KMS-11 (cell line): ENCODE measurements at regions not wholly inside any gene's neighbourhood (a gene's known extent, or its start where the extent isn't known, plus 50 kb on each side); places are given as distances from the start of the nearest gene placed in this dataset.

Experiments
- H2AFZ ChIP-seq: fragments of 200-600 bp; sonication (generic); 2 replicates; pipeline ENCODE4 v1.6.1; 2016; ENCODE audit warnings: antibody characterized with exemption, mixed run types, low read depth
- H3K27ac ChIP-seq: fragments of 200-600 bp; sonication (generic); 2 replicates; pipeline ENCODE4 v1.6.1; 2016; ENCODE audit warnings: mild to moderate bottlenecking, mixed run types
- H3K27me3 ChIP-seq: fragments of 200-600 bp; sonication (generic); 2 replicates; pipeline ENCODE4 v1.6.1; 2017; ENCODE audit warnings: mild to moderate bottlenecking, low read depth, mixed run types, moderate library complexity; ENCODE audit not compliant: insufficient read depth
- H3K36me3 ChIP-seq: fragments of 200-600 bp; sonication (generic); 2 replicates; pipeline ENCODE4 v1.6.1; 2017; ENCODE audit warnings: mild to moderate bottlenecking, mixed run types; ENCODE audit not compliant: insufficient read depth
- H3K4me1 ChIP-seq: fragments of 200-600 bp; sonication (generic); 2 replicates; pipeline ENCODE4 v1.6.1; 2016; ENCODE audit warnings: mild to moderate bottlenecking, low read depth, mixed run types; ENCODE audit not compliant: poor library complexity, severe bottlenecking
- H3K4me2 ChIP-seq: fragments of 200-600 bp; sonication (generic); 2 replicates; pipeline ENCODE4 v1.7.0; 2016; ENCODE audit warnings: mild to moderate bottlenecking, mixed run types
- H3K4me3 ChIP-seq: fragments of 200-600 bp; sonication (generic); IDR thresholded peaks from 2 replicates; pipeline ENCODE4 v1.6.1; 2017; ENCODE audit warnings: low read depth, low read length, mixed read lengths; ENCODE audit not compliant: insufficient read depth
- H3K79me2 ChIP-seq: fragments of 200-600 bp; sonication (generic); 2 replicates; pipeline ENCODE4 v1.6.1; 2016; ENCODE audit warnings: low read depth, mixed run types; ENCODE audit not compliant: insufficient read depth
- H3K9ac ChIP-seq: fragments of 200-600 bp; sonication (generic); 2 replicates; pipeline ENCODE4 v1.6.1; 2016; ENCODE audit warnings: mild to moderate bottlenecking, mixed run types
- H4K20me1 ChIP-seq: fragments of 200-600 bp; sonication (generic); 2 replicates; pipeline ENCODE4 v1.6.1; 2016; ENCODE audit warnings: mild to moderate bottlenecking, mixed run types; ENCODE audit not compliant: insufficient read depth
- CTCF ChIP-seq: fragments of 200-600 bp; sonication (generic); conservative IDR thresholded peaks from 2 replicates; pipeline ENCODE4 v1.6.1; 2017; ENCODE audit warnings: low read depth, mild to moderate bottlenecking, antibody characterized with exemption, low read length, moderate library complexity, mixed read lengths

- Histone ChIP-seq H4K20me1 (no peaks in the 10 kb centered on the region), H3K9ac (no peak overlapping the region)
- no peak for TF ChIP-seq CTCF
Observed at GRCh38 chr2:239711911-239712570, 311.2 kb upstream of the HDAC4 start.

GRCh38 chr2:239710953-239711861 is 310.4 kb upstream of the HDAC4 start:
- Histone ChIP-seq H3K9ac (no peak overlapping the region), H3K27me3 (no peaks in the 10 kb centered on the region), H3K36me3 (no peaks in the 10 kb centered on the region), H3K4me3 (no peak overlapping the region), H3K27ac (no peak overlapping the region), H4K20me1 (no peaks in the 10 kb centered on the region), H3K4me1 (no peaks in the 10 kb centered on the region), H3K4me2 (no peak overlapping the region), H3K79me2 (no peaks in the 10 kb centered on the region), H2AFZ (no peak overlapping the region)
- no peak for TF ChIP-seq CTCF

More at GRCh38 chr2:239711911-239712570, 311.2 kb upstream of the HDAC4 start:
- no peaks in the 10 kb centered on the region for H3K4me1 ChIP-seq
- no peaks in the 10 kb centered on the region for H3K27me3 ChIP-seq
- H3K4me2 ChIP-seq = no peak overlapping the region
- no peaks in the 10 kb centered on the region for H3K36me3 ChIP-seq
- no peak overlapping the region for H2AFZ ChIP-seq
- H3K27ac ChIP-seq = no peak overlapping the region
- H3K79me2 ChIP-seq = no peaks in the 10 kb centered on the region
- no peak overlapping the region for H3K4me3 ChIP-seq

- TF ChIP-seq CTCF = no peak
- Histone ChIP-seq H3K36me3 (no peaks in the 10 kb centered on the region), H3K79me2 (no peaks in the 10 kb centered on the region), H2AFZ (no peak overlapping the region), H3K4me3 (no peak overlapping the region), H3K9ac (no peak overlapping the region), H3K27me3 (no peaks in the 10 kb centered on the region), H3K4me2 (no peak overlapping the region), H3K27ac (no peak overlapping the region), H3K4me1 (no peaks in the 10 kb centered on the region), H4K20me1 (no peaks in the 10 kb centered on the region)
Observed at GRCh38 chr2:239706367-239706766, 305.5 kb upstream of the HDAC4 start.

GRCh38 chr2:239704737-239705136 is 303.9 kb upstream of the HDAC4 start:
- Histone ChIP-seq H3K9ac (no peak overlapping the region), H3K27me3 (no peaks in the 10 kb centered on the region), H4K20me1 (no peaks in the 10 kb centered on the region), H3K4me3 (no peak overlapping the region), H3K4me1 (no peaks in the 10 kb centered on the region), H2AFZ (no peak overlapping the region), H3K4me2 (no peak overlapping the region), H3K27ac (no peak overlapping the region), H3K79me2 (no peaks in the 10 kb centered on the region), H3K36me3 (no peaks in the 10 kb centered on the region)
- no peak for TF ChIP-seq CTCF
